ENCODE measurements at regions not wholly inside any gene's neighbourhood (a gene's known extent, or its start where the extent isn't known, plus 50 kb on each side); places are given as distances from the start of the nearest gene placed in this dataset.

DNA sequence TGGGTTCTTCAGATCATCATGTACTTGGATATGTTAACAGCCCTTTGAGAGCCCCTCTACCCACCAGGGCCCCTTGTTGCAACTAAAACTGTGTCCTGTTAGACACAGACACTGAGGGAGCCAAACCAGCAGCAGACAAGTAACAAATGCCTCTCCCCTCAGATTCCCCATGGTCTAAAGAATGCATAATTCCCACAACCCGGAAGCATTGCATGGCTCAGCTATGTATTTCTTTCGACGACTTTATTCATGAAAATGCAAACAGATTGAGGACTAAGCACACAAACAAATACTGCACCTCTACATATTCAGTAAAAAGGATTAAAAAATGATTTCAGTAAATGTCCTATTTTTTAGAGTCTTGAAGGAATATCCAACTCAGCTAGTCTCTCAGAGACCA is 70.1 kb upstream of the HECW1 start:
- no peak for TF ChIP-seq CTCF (IDR thresholded peaks at IDR 0.05)
- no peak for TF ChIP-seq POLR2A (IDR thresholded peaks at IDR 0.05)

All from adrenal gland (tissue), 5 donors.